HFFc6 (cell line): ENCODE measurements at regions not wholly inside any gene's neighbourhood (a gene's known extent, or its start where the extent isn't known, plus 50 kb on each side); places are given as distances from the start of the nearest gene placed in this dataset.

ENCODE experiments used
- DNase-seq: peaks from one replicate; pipeline ENCODE4 v3.0.0-alpha.2; 2018
- H3K27ac Mint-ChIP-seq: 2 replicates; pipeline ENCODE4 v1.8.0; 2020; ENCODE audit warnings: mild to moderate bottlenecking, mixed read lengths
- H3K27me3 Mint-ChIP-seq: 2 replicates; pipeline ENCODE4 v1.8.0; 2021; ENCODE audit warnings: mild to moderate bottlenecking, moderate library complexity, mixed read lengths; ENCODE audit not compliant: insufficient read depth
- H3K36me3 Mint-ChIP-seq: 2 replicates; pipeline ENCODE4 v1.8.0; 2021; ENCODE audit warnings: low read depth, mixed read lengths
- H3K4me1 Mint-ChIP-seq: 2 replicates; pipeline ENCODE4 v1.8.0; 2020; ENCODE audit warnings: low read depth, mixed read lengths
- H3K4me3 Mint-ChIP-seq: 2 replicates; pipeline ENCODE4 v1.8.0; 2020; ENCODE audit warnings: mild to moderate bottlenecking, moderate library complexity, mixed read lengths
- H3K9me3 Mint-ChIP-seq: 2 replicates; pipeline ENCODE4 v1.8.0; 2020; ENCODE audit warnings: mild to moderate bottlenecking, mixed read lengths
- TF ChIP-seq, protein P1 (sequence below): fragments of 200-600 bp; sonication (generic); IDR thresholded peaks from 2 replicates; pipeline ENCODE4 v1.5.0; 2021; ENCODE audit warnings: antibody characterized with exemption, mild to moderate bottlenecking

- TF ChIP-seq, protein P1, sequence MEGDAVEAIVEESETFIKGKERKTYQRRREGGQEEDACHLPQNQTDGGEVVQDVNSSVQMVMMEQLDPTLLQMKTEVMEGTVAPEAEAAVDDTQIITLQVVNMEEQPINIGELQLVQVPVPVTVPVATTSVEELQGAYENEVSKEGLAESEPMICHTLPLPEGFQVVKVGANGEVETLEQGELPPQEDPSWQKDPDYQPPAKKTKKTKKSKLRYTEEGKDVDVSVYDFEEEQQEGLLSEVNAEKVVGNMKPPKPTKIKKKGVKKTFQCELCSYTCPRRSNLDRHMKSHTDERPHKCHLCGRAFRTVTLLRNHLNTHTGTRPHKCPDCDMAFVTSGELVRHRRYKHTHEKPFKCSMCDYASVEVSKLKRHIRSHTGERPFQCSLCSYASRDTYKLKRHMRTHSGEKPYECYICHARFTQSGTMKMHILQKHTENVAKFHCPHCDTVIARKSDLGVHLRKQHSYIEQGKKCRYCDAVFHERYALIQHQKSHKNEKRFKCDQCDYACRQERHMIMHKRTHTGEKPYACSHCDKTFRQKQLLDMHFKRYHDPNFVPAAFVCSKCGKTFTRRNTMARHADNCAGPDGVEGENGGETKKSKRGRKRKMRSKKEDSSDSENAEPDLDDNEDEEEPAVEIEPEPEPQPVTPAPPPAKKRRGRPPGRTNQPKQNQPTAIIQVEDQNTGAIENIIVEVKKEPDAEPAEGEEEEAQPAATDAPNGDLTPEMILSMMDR: no peak
- Mint-ChIP-seq H3K4me3 (no peak overlapping the region), H3K27ac (no peak overlapping the region), H3K27me3 (no peaks in the 10 kb centered on the region), H3K36me3 (no peaks in the 10 kb centered on the region), H3K4me1 (peaks cover 31% of the 10 kb centered on the region), H3K9me3 (no peaks in the 10 kb centered on the region)
- no peak for DNase-seq
Observed at GRCh38 chr9:91044354-91044753, 242.7 kb downstream of the SYK start.

DNA sequence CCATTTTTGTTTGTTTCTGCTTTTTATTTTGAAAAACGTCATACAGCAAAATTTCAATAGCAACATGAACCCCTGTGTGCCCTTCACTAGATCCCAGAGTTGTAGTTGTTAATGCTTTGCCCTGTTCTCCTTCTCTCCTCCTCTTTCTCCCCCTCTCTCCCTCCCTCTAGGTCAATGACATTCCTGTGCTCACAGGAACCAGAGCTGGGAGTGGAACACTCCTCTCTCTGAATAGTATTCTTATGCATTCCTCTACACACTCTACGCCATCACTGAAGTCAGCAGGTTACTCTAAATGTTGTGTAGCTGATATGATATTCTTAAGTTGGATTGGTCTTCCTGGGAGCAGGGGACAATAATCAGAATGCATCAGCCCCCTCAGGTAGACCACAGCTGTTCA is 243.4 kb downstream of the SYK start:
- TF ChIP-seq, protein P1: no peak
- peaks cover 31% of the 10 kb centered on the region for H3K4me1 Mint-ChIP-seq
- H3K9me3 Mint-ChIP-seq: no peaks in the 10 kb centered on the region
- H3K27ac Mint-ChIP-seq: no peak overlapping the region
- no peaks in the 10 kb centered on the region for H3K36me3 Mint-ChIP-seq
- DNase-seq: no peak
- H3K4me3 Mint-ChIP-seq: no peak overlapping the region
- peaks cover 1% of the 10 kb centered on the region; the same call in 1 of the 2 replicates for H3K27me3 Mint-ChIP-seq

DNA sequence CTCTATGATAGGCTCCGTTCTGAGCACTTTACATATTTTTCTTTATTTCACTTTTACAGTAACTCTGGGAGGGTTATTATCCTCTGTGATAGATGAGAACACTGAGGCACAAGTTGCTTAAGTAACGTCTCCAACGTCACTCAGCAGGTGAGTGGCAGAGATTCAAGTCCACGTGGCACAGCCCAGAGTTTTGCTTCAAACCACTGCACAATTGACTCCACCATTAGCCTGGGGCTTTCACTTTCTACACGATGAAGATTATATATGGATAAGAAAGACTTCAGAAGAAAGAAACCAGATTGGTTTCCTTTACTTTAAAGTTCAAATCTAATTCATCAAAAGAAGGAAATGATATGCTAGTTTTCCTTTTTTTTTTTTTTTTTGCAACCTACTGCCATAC is 245.9 kb downstream of the SYK start:
- no peak for DNase-seq
- peak overlapping the region; percentile 75 for H3K4me3 Mint-ChIP-seq

GRCh38 chr9:91047993-91048607 is 246.5 kb downstream of the SYK start:
- DNase-seq: peak; percentile 87
- peak overlapping the region; percentile 86 for H3K27ac Mint-ChIP-seq

More for the DNA sequence above, 245.9 kb downstream of the SYK start:
- Mint-ChIP-seq H3K27ac (peak overlapping the region; percentile 86), H3K9me3 (no peaks in the 10 kb centered on the region), H3K27me3 (peaks cover 1% of the 10 kb centered on the region), H3K4me1 (peaks cover 31% of the 10 kb centered on the region), H3K36me3 (no peaks in the 10 kb centered on the region)
- TF ChIP-seq, protein P1: no peak

DNA sequence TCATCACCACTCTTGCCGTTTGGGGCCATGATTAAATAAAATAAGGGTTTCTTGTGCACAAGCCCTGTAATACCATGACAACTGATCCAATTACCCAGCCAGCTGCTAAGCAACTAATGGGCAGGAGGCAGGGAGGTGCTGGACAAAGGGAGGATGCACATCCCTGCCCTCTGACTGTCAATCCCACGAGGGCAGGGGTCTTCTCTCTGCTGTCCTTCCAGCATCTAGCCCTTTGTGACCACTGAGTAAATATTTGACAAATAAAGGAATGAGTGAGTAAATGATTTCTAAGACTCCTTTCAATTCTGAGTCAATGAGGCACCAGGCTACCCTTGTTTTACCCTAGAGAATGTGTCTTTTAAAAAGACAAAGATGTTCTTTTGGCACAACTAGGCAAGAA is 247.1 kb downstream of the SYK start:
- H3K27ac Mint-ChIP-seq: peak overlapping the region; percentile 86
- no peak overlapping the region for H3K4me3 Mint-ChIP-seq
- H3K4me1 Mint-ChIP-seq: peaks cover 31% of the 10 kb centered on the region
- H3K36me3 Mint-ChIP-seq: no peaks in the 10 kb centered on the region
- peaks cover 1% of the 10 kb centered on the region for H3K27me3 Mint-ChIP-seq
- TF ChIP-seq, protein P1: no peak
- DNase-seq: no peak
- H3K9me3 Mint-ChIP-seq: no peaks in the 10 kb centered on the region

More at GRCh38 chr9:91047993-91048607, 246.5 kb downstream of the SYK start:
- peaks cover 31% of the 10 kb centered on the region for H3K4me1 Mint-ChIP-seq
- H3K4me3 Mint-ChIP-seq: peak overlapping the region; percentile 75
- TF ChIP-seq, protein P1: no peak
- no peaks in the 10 kb centered on the region for H3K9me3 Mint-ChIP-seq
- H3K27me3 Mint-ChIP-seq: peaks cover 1% of the 10 kb centered on the region
- H3K36me3 Mint-ChIP-seq: no peaks in the 10 kb centered on the region
